Liver (tissue), 3 donors: ENCODE measurements at regions not wholly inside any gene's neighbourhood (a gene's known extent, or its start where the extent isn't known, plus 50 kb on each side); places are given as distances from the start of the nearest gene placed in this dataset.

Experiments used
- FOXA1 ChIP-seq: IDR thresholded peaks from 2 replicates; pipeline ENCODE4 v1.6.1; 2016; ENCODE audit warnings: antibody characterized with exemption
- GABPA ChIP-seq, 2 donors: IDR thresholded peaks in 1 of 2; conservative IDR thresholded peaks in 1 of 2; 2 replicates each; pipeline ENCODE4 v1.6.1; 2016; ENCODE audit warnings: antibody characterized with exemption in 2 of 2, mild to moderate bottlenecking in 1 of 2, moderate library complexity in 1 of 2
- HNF4G ChIP-seq: IDR thresholded peaks from 2 replicates; pipeline ENCODE4 v1.6.1; 2016; ENCODE audit warnings: antibody characterized with exemption
- RAD21 ChIP-seq, 2 donors: IDR thresholded peaks; 2 replicates each; pipeline ENCODE4 v1.6.1; 2016; ENCODE audit warnings: antibody characterized with exemption in 2 of 2, mild to moderate bottlenecking in 2 of 2
- RXRA ChIP-seq, 2 donors: IDR thresholded peaks; 2 replicates each; pipeline ENCODE4 v1.6.1; 2017 to 2018; ENCODE audit warnings: antibody characterized with exemption in 2 of 2, mild to moderate bottlenecking in 1 of 2
- SP1 ChIP-seq: IDR thresholded peaks from 2 replicates; pipeline ENCODE4 v1.6.1; 2018; ENCODE audit warnings: antibody characterized with exemption, mild to moderate bottlenecking
- TAF1 ChIP-seq: conservative IDR thresholded peaks from 2 replicates; pipeline ENCODE4 v1.6.1; 2016; ENCODE audit warnings: antibody characterized with exemption, mild to moderate bottlenecking
- YY1 ChIP-seq: IDR thresholded peaks from 2 replicates; pipeline ENCODE4 v1.6.1; 2016; ENCODE audit warnings: antibody characterized with exemption, mild to moderate bottlenecking
- TF ChIP-seq, protein P1 (sequence below): IDR thresholded peaks from 2 replicates; pipeline ENCODE4 v1.6.1; 2016; ENCODE audit warnings: antibody characterized with exemption
- TF ChIP-seq, protein P2 (sequence below): fragments of 150-350 bp; IDR thresholded peaks from 2 replicates; pipeline ENCODE4 v1.5.1; 2017; ENCODE audit warnings: improper control_type of control experiment, low read depth, low read length; ENCODE audit not compliant: missing input control
- TF ChIP-seq, protein P3 (sequence below): IDR thresholded peaks from 2 replicates; pipeline ENCODE4 v1.6.1; 2016; ENCODE audit warnings: antibody characterized with exemption, mild to moderate bottlenecking
- TF ChIP-seq, protein P4 (sequence below): IDR thresholded peaks from 2 replicates; pipeline ENCODE4 v1.6.1; 2016; ENCODE audit warnings: antibody characterized with exemption
- donor health status: healthy.
- donor health status: healthy.

DNA sequence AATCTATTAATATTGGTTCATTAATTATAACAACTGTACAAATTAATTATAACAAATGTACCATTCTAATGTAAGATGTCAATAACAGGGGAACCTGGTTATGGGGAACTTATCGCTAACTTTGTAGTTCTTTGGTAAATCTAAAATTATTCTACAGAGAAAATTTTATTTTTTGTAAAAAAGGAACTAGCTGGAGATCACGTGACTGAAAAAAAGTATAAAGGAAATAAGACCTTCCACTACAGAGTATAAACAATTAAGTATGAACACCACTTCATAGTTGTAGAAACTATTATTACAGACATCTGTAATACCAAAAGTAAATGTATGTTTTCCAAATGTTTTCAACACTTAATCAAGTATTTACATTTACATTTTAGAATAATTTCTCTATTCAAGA is 77.9 kb upstream of the DKK2 start:
- TF ChIP-seq YY1 (no peak), GABPA (IDR thresholded peaks at IDR 0.05 in 1 of 2, conservative IDR thresholded peaks at IDR 0.05 in 1 of 2) (no peak), RXRA (IDR thresholded peaks at IDR 0.05) (no peak), TAF1 (no peak), SP1 (no peak), HNF4G (no peak), RAD21 (IDR thresholded peaks at IDR 0.05) (no peak), FOXA1 (no peak)
- TF ChIP-seq, protein P1, sequence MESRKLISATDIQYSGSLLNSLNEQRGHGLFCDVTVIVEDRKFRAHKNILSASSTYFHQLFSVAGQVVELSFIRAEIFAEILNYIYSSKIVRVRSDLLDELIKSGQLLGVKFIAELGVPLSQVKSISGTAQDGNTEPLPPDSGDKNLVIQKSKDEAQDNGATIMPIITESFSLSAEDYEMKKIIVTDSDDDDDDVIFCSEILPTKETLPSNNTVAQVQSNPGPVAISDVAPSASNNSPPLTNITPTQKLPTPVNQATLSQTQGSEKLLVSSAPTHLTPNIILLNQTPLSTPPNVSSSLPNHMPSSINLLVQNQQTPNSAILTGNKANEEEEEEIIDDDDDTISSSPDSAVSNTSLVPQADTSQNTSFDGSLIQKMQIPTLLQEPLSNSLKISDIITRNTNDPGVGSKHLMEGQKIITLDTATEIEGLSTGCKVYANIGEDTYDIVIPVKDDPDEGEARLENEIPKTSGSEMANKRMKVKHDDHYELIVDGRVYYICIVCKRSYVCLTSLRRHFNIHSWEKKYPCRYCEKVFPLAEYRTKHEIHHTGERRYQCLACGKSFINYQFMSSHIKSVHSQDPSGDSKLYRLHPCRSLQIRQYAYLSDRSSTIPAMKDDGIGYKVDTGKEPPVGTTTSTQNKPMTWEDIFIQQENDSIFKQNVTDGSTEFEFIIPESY, result no peak
- TF ChIP-seq, protein P2, sequence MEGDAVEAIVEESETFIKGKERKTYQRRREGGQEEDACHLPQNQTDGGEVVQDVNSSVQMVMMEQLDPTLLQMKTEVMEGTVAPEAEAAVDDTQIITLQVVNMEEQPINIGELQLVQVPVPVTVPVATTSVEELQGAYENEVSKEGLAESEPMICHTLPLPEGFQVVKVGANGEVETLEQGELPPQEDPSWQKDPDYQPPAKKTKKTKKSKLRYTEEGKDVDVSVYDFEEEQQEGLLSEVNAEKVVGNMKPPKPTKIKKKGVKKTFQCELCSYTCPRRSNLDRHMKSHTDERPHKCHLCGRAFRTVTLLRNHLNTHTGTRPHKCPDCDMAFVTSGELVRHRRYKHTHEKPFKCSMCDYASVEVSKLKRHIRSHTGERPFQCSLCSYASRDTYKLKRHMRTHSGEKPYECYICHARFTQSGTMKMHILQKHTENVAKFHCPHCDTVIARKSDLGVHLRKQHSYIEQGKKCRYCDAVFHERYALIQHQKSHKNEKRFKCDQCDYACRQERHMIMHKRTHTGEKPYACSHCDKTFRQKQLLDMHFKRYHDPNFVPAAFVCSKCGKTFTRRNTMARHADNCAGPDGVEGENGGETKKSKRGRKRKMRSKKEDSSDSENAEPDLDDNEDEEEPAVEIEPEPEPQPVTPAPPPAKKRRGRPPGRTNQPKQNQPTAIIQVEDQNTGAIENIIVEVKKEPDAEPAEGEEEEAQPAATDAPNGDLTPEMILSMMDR, result no peak
- TF ChIP-seq, protein P3, sequence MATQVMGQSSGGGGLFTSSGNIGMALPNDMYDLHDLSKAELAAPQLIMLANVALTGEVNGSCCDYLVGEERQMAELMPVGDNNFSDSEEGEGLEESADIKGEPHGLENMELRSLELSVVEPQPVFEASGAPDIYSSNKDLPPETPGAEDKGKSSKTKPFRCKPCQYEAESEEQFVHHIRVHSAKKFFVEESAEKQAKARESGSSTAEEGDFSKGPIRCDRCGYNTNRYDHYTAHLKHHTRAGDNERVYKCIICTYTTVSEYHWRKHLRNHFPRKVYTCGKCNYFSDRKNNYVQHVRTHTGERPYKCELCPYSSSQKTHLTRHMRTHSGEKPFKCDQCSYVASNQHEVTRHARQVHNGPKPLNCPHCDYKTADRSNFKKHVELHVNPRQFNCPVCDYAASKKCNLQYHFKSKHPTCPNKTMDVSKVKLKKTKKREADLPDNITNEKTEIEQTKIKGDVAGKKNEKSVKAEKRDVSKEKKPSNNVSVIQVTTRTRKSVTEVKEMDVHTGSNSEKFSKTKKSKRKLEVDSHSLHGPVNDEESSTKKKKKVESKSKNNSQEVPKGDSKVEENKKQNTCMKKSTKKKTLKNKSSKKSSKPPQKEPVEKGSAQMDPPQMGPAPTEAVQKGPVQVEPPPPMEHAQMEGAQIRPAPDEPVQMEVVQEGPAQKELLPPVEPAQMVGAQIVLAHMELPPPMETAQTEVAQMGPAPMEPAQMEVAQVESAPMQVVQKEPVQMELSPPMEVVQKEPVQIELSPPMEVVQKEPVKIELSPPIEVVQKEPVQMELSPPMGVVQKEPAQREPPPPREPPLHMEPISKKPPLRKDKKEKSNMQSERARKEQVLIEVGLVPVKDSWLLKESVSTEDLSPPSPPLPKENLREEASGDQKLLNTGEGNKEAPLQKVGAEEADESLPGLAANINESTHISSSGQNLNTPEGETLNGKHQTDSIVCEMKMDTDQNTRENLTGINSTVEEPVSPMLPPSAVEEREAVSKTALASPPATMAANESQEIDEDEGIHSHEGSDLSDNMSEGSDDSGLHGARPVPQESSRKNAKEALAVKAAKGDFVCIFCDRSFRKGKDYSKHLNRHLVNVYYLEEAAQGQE, result no peak
- TF ChIP-seq, protein P4, sequence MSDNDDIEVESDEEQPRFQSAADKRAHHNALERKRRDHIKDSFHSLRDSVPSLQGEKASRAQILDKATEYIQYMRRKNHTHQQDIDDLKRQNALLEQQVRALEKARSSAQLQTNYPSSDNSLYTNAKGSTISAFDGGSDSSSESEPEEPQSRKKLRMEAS, result no peak
